Testis (tissue), 2 donors: ENCODE measurements at regions not wholly inside any gene's neighbourhood (a gene's known extent, or its start where the extent isn't known, plus 50 kb on each side); places are given as distances from the start of the nearest gene placed in this dataset.

Experiments
- POLR2A ChIP-seq: fragments of 450-650 bp; IDR thresholded peaks from one replicate; pipeline ENCODE4 v1.6.1; 2017; ENCODE audit warnings: antibody characterized with exemption, mild to moderate bottlenecking, moderate library complexity
- TF ChIP-seq, protein P1 (sequence below), 3 experiments: fragments of 450-650 bp in 2 of 3; fragments of 200-600 bp in 1 of 3; sonication (generic) in 1 of 3; IDR thresholded peaks; one replicate each; pipeline ENCODE4 v1.5.1; 2016 to 2019; ENCODE audit warnings: antibody characterized with exemption in 3 of 3, mild to moderate bottlenecking in 2 of 3, moderate library complexity in 1 of 3

DNA sequence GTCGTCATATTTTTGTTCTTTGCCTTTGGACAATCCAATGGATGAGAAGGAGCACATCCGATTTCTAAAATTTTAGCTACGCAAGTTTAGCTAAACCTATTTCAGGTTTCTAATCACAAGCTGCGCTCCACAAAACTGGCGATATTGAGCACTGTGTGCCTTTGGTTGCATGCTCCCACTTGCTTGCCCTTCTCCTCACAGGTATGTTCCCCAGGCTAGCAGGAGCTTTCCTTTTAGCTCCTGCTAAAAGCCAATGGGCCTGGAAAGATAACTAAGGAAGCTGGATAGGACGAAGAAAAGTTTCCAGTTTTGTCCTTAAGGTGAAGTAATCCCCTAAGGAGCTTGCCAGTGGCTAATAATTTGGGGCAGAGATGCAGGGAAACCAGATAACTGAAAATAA is 975.2 kb downstream of the FSTL5 start:
- TF ChIP-seq, protein P1, sequence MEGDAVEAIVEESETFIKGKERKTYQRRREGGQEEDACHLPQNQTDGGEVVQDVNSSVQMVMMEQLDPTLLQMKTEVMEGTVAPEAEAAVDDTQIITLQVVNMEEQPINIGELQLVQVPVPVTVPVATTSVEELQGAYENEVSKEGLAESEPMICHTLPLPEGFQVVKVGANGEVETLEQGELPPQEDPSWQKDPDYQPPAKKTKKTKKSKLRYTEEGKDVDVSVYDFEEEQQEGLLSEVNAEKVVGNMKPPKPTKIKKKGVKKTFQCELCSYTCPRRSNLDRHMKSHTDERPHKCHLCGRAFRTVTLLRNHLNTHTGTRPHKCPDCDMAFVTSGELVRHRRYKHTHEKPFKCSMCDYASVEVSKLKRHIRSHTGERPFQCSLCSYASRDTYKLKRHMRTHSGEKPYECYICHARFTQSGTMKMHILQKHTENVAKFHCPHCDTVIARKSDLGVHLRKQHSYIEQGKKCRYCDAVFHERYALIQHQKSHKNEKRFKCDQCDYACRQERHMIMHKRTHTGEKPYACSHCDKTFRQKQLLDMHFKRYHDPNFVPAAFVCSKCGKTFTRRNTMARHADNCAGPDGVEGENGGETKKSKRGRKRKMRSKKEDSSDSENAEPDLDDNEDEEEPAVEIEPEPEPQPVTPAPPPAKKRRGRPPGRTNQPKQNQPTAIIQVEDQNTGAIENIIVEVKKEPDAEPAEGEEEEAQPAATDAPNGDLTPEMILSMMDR (IDR thresholded peaks at IDR 0.05) = no peak
- no peak for TF ChIP-seq POLR2A
